Calu3 (cell line): ENCODE measurements at regions not wholly inside any gene's neighbourhood (a gene's known extent, or its start where the extent isn't known, plus 50 kb on each side); places are given as distances from the start of the nearest gene placed in this dataset.

Experiments
- BruUV-seq: library from RNA; stranded (reverse); fragments of 400-500 nt; replicated peaks from 2 replicates; lab custom pipeline; 2021; lab: Mats Ljungman, UMichigan
- CTCF ChIA-PET: fragments of 300-600 bp; sonication (Branson Sonifier 250); formaldehyde crosslinking; loops from one replicate; lab custom pipeline; 2022; ENCODE audit warnings: antibody characterized with exemption; lab: Charles Lee
- DNase-seq: peaks from one replicate; pipeline ENCODE4 v3.0.0; 2022
- H3K27ac Mint-ChIP-seq: one replicate; pipeline ENCODE4 v1.8.0; 2022; ENCODE audit warnings: mixed read lengths; ENCODE audit not compliant: unreplicated experiment
- H3K27me3 Mint-ChIP-seq: one replicate; pipeline ENCODE4 v1.8.0; 2022; ENCODE audit warnings: mixed read lengths; ENCODE audit not compliant: unreplicated experiment
- H3K36me3 Mint-ChIP-seq: one replicate; pipeline ENCODE4 v1.8.0; 2022; ENCODE audit warnings: mild to moderate bottlenecking, moderate library complexity, mixed read lengths; ENCODE audit not compliant: insufficient read depth, unreplicated experiment
- H3K4me1 Mint-ChIP-seq: one replicate; pipeline ENCODE4 v1.8.0; 2022; ENCODE audit warnings: mild to moderate bottlenecking, low read depth, mixed read lengths; ENCODE audit not compliant: unreplicated experiment
- H3K4me3 Mint-ChIP-seq: one replicate; pipeline ENCODE4 v1.8.0; 2022; ENCODE audit warnings: mild to moderate bottlenecking, low read depth, moderate library complexity, mixed read lengths; ENCODE audit not compliant: unreplicated experiment
- H3K9me3 Mint-ChIP-seq: one replicate; pipeline ENCODE4 v1.8.0; 2022; ENCODE audit warnings: low read depth, mixed read lengths; ENCODE audit not compliant: unreplicated experiment
- intact Hi-C: fragments of 100-400 bp; cut with micrococcal nuclease; formaldehyde crosslinking; loops from one replicate; pipeline ENCODE4 v1.10.0; 2022; ENCODE audit not compliant: unreplicated experiment
- TF ChIP-seq, protein P1 (sequence below): fragments of 200-600 bp; IDR thresholded peaks from one replicate; pipeline ENCODE4 v1.8.0; 2022; ENCODE audit warnings: antibody characterized with exemption; ENCODE audit not compliant: unreplicated experiment

DNA sequence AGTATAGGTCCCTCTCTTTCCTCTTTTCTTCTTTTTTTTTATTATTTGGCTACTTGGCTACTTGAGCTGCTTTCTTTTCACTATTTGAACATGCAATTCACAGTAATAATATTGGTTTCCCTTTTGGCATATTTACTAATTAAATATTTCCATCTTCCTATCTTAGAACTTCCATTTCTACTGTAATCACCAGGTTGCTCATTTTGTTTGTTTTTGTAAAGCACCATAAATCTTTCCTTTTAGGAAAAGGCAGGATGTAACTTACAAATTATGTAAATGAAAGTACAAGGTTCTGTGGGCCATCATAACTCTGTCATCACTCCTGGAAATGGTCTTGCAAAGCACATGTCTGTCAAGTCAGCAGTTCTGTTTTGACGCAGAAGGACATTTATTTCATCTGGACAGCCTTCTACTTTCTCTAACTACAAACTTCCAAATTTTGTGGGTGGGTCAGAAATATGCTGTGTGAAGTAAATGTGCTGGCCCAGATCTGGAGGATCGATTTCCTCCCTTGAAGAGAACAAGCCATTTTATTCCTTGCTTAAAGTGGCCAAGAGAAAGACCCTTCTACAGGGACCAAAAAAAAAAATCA lies 71.7 kb upstream of the TNFSF18 start:
- peaks cover 2% of the 10 kb centered on the region for H3K9me3 Mint-ChIP-seq
- intact Hi-C loops: loop anchor here (10.0 kb wide), 1 partner anchor 298 kb away; no protein-coding TSS in a partner anchor
- peaks cover 43% of the 10 kb centered on the region for H3K4me1 Mint-ChIP-seq
- no peak for DNase-seq
- peak overlapping the region; percentile 88 for H3K27ac Mint-ChIP-seq
- H3K27me3 Mint-ChIP-seq: no peaks in the 10 kb centered on the region
- CTCF ChIA-PET: interaction anchor here (0.7 to 1.2 kb wide), 3 partner anchors 146 to 1255 kb away, joined by 3 read pairs; no protein-coding TSS in a partner anchor
- H3K4me3 Mint-ChIP-seq: peak overlapping the region; percentile 65
- H3K36me3 Mint-ChIP-seq: no peaks in the 10 kb centered on the region
- BruUV-seq: no TSS peak
- TF ChIP-seq, protein P1, sequence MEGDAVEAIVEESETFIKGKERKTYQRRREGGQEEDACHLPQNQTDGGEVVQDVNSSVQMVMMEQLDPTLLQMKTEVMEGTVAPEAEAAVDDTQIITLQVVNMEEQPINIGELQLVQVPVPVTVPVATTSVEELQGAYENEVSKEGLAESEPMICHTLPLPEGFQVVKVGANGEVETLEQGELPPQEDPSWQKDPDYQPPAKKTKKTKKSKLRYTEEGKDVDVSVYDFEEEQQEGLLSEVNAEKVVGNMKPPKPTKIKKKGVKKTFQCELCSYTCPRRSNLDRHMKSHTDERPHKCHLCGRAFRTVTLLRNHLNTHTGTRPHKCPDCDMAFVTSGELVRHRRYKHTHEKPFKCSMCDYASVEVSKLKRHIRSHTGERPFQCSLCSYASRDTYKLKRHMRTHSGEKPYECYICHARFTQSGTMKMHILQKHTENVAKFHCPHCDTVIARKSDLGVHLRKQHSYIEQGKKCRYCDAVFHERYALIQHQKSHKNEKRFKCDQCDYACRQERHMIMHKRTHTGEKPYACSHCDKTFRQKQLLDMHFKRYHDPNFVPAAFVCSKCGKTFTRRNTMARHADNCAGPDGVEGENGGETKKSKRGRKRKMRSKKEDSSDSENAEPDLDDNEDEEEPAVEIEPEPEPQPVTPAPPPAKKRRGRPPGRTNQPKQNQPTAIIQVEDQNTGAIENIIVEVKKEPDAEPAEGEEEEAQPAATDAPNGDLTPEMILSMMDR: no peak

DNA sequence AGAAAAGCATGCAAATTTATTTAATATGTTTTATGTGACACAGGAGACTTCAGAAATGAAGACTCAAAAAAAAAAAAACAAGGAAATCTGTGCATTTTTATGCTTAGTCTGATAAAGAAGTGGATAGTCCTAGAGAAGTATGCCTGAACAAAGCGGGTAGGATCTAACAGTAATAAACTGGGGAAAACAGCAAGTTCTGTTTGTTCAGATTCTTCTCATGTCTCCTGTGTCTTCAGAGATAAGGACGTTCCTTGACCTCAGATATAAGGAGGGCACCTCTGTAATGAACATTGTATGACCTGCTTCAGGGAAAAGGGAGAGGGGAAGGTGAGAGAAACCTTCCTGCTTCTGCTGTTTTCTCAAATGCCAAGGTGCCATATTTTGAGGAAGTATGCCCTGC lies 67.7 kb upstream of the TNFSF18 start:
- TF ChIP-seq, protein P1: no peak
- no peak overlapping the region for H3K4me3 Mint-ChIP-seq
- no peaks in the 10 kb centered on the region for H3K27me3 Mint-ChIP-seq
- CTCF ChIA-PET: no interaction called here
- no peak for DNase-seq
- H3K4me1 Mint-ChIP-seq: peaks cover 15% of the 10 kb centered on the region
- H3K36me3 Mint-ChIP-seq: no peaks in the 10 kb centered on the region
- H3K27ac Mint-ChIP-seq: no peak overlapping the region
- H3K9me3 Mint-ChIP-seq: no peaks in the 10 kb centered on the region
- intact Hi-C loops: no loop called here
- no TSS peak for BruUV-seq

DNA sequence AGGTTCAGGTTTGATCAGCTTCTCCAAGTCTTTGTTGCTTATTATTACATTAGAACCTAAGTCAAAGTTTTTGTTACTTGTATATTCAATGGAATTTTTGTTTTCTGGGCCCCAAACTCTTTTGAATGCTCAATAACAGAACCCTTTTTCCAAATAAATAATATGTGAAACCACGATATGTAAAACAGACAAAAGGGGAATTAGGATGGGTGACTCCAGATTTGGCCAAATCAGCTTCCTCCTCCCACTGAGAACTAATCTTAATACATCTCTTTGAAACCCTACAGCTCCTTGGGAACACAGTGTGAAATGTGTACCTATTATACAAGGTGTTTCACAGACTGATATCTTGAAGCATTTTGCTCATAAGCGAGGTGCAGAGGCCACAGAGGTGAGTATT lies 67.0 kb upstream of the TNFSF18 start:
- Mint-ChIP-seq H3K4me3 (no peak overlapping the region), H3K27me3 (no peaks in the 10 kb centered on the region), H3K9me3 (no peaks in the 10 kb centered on the region), H3K36me3 (no peaks in the 10 kb centered on the region), H3K4me1 (peaks cover 9% of the 10 kb centered on the region), H3K27ac (no peak overlapping the region)
- CTCF ChIA-PET: no interaction called here
- BruUV-seq: no TSS peak
- intact Hi-C loops: no loop called here
- no peak for DNase-seq
- TF ChIP-seq, protein P1: no peak

DNA sequence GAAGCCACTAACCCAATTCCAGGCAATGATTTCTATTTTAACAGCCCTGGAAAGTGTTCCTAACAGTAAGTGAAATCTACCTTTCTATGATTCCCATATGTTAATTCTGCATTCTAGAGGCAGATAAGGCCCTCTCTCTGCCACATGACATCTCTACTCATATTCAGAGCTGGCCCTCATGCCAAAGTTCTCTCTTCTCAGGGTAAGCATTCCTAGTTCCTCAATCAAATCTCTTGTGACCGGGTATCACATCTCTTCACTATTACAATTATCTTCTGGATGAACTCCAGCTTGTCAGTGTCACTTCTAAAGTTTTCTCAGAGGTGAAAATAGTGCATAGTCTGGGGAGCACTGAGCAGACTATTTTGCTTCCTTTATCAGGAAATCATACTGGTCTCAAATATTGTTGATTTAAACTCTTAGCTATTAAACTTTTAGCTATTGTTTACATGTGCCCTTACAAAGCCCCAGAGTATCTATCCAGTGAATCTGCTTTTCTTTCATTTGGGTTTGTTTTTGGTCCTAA lies 66.4 kb upstream of the TNFSF18 start:
- H3K9me3 Mint-ChIP-seq: no peaks in the 10 kb centered on the region
- TF ChIP-seq, protein P1: no peak
- H3K4me1 Mint-ChIP-seq: peaks cover 8% of the 10 kb centered on the region
- intact Hi-C loops: no loop called here
- H3K27ac Mint-ChIP-seq: no peak overlapping the region
- BruUV-seq: no TSS peak
- no peaks in the 10 kb centered on the region for H3K36me3 Mint-ChIP-seq
- CTCF ChIA-PET: no interaction called here
- H3K27me3 Mint-ChIP-seq: no peaks in the 10 kb centered on the region
- DNase-seq: no peak
- no peak overlapping the region for H3K4me3 Mint-ChIP-seq
